ENCODE measurements at regions not wholly inside any gene's neighbourhood (a gene's known extent, or its start where the extent isn't known, plus 50 kb on each side); places are given as distances from the start of the nearest gene placed in this dataset.

DNA sequence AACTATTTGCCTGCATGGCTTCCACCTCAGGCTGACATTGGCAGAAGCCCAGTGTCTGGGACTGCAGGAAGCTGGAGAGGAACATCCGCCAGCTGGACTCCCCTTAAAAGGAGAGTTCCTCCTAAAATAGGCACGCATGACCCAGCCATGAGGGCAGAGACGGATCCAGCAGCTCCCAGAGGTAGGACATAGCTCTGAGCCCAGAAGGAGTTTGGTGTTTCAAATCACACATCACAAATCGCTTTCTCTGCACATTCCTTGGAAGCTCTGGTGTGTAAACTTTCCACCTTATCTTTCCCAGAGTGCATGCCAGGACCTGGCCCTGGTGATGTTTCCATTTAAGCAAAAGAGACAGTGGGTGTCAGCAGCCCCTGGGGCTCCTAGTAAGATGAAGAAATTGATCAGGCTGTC, 231.1 kb upstream of the CDH5 start:
- no peak for TF ChIP-seq EZH2phosphoT487 (IDR thresholded peaks at IDR 0.05; ENCODE audit: borderline replicate concordance, low read depth, low read length)
- TF ChIP-seq, protein P1, sequence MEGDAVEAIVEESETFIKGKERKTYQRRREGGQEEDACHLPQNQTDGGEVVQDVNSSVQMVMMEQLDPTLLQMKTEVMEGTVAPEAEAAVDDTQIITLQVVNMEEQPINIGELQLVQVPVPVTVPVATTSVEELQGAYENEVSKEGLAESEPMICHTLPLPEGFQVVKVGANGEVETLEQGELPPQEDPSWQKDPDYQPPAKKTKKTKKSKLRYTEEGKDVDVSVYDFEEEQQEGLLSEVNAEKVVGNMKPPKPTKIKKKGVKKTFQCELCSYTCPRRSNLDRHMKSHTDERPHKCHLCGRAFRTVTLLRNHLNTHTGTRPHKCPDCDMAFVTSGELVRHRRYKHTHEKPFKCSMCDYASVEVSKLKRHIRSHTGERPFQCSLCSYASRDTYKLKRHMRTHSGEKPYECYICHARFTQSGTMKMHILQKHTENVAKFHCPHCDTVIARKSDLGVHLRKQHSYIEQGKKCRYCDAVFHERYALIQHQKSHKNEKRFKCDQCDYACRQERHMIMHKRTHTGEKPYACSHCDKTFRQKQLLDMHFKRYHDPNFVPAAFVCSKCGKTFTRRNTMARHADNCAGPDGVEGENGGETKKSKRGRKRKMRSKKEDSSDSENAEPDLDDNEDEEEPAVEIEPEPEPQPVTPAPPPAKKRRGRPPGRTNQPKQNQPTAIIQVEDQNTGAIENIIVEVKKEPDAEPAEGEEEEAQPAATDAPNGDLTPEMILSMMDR (conservative IDR thresholded peaks at IDR 0.05; ENCODE audit: low read length): no peak
